ENCODE measurements at regions not wholly inside any gene's neighbourhood (a gene's known extent, or its start where the extent isn't known, plus 50 kb on each side); places are given as distances from the start of the nearest gene placed in this dataset.

DNA sequence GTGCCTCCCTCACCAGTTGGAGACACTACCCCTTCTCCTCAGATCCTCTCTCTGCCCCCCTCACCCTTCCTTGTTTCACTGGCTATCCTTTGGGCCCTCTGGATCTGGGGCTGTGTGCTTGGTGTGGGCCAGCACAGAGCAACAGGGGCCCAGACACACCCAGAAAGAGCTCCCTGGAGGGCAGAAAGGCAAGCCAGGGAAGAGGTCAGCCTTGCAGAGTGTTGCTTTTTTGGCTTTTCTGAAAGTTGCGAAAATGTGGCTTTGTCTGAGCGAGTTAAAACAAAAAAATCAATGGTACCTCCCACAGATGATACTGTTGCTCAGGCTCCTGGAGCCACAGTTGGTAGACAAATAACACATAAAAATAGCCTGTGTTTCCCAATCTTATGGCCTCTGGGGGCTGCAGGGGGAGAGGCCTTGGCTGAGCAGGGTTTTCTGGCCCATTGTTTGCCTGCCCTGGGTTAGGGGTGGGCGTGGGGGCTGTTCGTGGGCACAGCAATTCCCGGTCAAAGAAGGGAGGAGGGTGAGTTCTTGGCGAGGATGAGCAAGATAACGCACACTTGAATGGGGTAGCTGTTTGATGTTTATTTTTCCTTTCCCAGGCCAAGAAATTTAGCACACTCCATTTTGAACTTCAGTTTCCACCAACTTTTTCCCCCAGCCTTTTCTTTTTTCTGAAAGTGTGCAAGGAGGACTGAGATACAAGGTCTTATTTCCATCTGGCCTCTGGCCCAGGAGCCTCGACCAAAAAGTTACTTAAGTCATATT, 167.0 kb upstream of the HAAO start:
- TF ChIP-seq, protein P1, sequence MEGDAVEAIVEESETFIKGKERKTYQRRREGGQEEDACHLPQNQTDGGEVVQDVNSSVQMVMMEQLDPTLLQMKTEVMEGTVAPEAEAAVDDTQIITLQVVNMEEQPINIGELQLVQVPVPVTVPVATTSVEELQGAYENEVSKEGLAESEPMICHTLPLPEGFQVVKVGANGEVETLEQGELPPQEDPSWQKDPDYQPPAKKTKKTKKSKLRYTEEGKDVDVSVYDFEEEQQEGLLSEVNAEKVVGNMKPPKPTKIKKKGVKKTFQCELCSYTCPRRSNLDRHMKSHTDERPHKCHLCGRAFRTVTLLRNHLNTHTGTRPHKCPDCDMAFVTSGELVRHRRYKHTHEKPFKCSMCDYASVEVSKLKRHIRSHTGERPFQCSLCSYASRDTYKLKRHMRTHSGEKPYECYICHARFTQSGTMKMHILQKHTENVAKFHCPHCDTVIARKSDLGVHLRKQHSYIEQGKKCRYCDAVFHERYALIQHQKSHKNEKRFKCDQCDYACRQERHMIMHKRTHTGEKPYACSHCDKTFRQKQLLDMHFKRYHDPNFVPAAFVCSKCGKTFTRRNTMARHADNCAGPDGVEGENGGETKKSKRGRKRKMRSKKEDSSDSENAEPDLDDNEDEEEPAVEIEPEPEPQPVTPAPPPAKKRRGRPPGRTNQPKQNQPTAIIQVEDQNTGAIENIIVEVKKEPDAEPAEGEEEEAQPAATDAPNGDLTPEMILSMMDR (IDR thresholded peaks at IDR 0.05; ENCODE audit: low read depth, low read length) = no peak
- TF ChIP-seq MYC (IDR thresholded peaks at IDR 0.05; ENCODE audit: low read depth, low read length) (no peak), POLR2A (IDR thresholded peaks at IDR 0.05; ENCODE audit: extremely low read depth, insufficient read length) (no peak)
- TF ChIP-seq, protein P2, sequence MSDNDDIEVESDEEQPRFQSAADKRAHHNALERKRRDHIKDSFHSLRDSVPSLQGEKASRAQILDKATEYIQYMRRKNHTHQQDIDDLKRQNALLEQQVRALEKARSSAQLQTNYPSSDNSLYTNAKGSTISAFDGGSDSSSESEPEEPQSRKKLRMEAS (IDR thresholded peaks at IDR 0.05; ENCODE audit: low read depth, low read length) = no peak
- DNase-seq (ENCODE audit: low read depth) = peak; percentile 97
- no peak overlapping the region for H3K4me3 ChIP-seq (ENCODE audit: low read depth, low read length)

DNA sequence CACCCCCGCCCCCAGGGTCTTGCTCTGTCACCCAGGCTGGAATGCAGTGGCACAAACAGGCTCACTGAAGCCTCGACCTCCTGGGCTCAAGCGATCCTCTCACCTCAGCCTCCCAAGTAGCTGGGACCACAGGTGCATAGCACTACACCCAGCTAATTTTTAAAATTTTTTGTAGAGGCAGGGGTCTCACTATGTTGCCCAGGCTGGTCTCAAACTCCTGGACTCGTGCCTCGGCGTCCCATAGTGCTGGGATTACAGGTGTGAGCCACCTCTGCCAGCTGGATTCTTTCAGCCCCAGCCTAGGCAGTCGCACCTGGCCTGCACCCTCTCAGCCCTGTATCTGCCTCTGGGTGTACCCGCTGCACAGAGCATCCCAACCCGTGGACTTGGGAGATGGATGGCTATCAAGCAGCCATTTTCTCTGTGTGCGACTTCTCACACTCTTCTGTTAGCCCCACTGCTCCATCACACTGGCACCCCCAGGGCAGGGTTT, 166.4 kb upstream of the HAAO start:
- H3K4me3 ChIP-seq (ENCODE audit: low read depth, low read length) = no peak overlapping the region
- no peak for DNase-seq (ENCODE audit: low read depth)
- TF ChIP-seq, protein P1 (IDR thresholded peaks at IDR 0.05; ENCODE audit: low read depth, low read length) = no peak
- TF ChIP-seq POLR2A (IDR thresholded peaks at IDR 0.05; ENCODE audit: extremely low read depth, insufficient read length) (no peak), MYC (IDR thresholded peaks at IDR 0.05; ENCODE audit: low read depth, low read length) (no peak)
- TF ChIP-seq, protein P2 (IDR thresholded peaks at IDR 0.05; ENCODE audit: low read depth, low read length) = no peak

DNA sequence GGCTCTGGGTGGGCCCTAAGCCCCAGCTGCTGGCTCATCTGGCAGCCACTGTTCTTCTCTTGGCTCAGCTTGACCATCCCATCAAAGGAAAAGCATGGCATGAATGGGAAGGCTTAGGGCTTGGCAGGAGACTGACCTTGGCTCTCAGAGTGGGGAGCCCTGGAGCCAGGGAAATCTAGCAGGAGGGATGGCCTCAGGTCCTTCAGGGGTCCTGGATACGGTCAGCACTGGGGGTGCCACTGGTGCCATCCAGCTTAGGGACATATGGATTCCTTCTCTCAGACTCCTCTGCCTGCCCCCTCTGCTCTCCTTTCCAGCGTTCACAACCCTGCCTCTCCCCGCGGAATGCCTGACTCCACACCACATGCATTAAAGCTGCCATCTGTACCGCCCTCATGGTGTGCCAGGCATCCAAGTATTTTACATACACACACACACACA, 165.5 kb upstream of the HAAO start:
- TF ChIP-seq MYC (IDR thresholded peaks at IDR 0.05; ENCODE audit: low read depth, low read length) (no peak), POLR2A (IDR thresholded peaks at IDR 0.05; ENCODE audit: extremely low read depth, insufficient read length) (no peak)
- no peak for DNase-seq (ENCODE audit: low read depth)
- H3K4me3 ChIP-seq (ENCODE audit: low read depth, low read length) = no peak overlapping the region

DNA sequence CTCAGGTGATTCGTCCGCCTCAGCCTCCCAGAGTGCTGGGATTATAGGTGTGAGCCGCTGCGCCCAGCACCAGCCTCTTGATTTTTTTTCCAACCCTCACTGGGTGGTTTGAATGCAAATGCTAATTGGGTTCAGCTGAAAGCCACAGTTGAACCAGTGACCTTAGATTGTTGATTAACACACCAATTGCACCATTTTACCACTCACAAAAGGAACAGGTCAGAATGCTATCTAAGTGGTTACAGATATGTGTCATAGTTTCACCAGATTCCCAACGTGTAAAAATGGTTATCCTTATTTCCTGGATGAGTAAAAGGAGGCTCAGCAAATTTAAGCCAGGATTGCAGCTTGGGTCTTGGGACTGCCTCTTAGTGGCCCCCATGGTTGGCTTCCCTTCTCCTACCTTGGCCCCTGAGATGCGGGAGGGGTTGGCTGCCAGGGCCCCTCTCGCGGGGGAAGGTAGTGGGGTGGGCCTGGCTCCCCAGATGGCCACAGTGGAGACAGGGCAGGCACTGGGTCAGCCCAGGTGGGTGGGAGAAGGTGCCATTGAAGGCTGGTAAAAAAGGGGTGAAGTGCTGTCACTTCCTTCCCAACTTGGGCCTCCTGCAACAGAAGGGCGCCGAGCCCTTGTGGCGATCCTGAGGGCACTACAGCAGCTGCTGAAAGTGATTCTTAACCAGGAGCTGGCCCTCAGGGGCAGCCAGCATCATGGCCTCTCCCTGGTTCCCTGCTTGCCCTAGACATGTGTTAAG, 164.9 kb upstream of the HAAO start:
- TF ChIP-seq, protein P2 (IDR thresholded peaks at IDR 0.05; ENCODE audit: low read depth, low read length) = no peak
- TF ChIP-seq MYC (IDR thresholded peaks at IDR 0.05; ENCODE audit: low read depth, low read length) = no peak
- no peak for TF ChIP-seq POLR2A (IDR thresholded peaks at IDR 0.05; ENCODE audit: extremely low read depth, insufficient read length)
- TF ChIP-seq, protein P1 (IDR thresholded peaks at IDR 0.05; ENCODE audit: low read depth, low read length) = no peak
- peak; percentile 81 for DNase-seq (ENCODE audit: low read depth)
- H3K4me3 ChIP-seq (ENCODE audit: low read depth, low read length) = no peak overlapping the region

DNA sequence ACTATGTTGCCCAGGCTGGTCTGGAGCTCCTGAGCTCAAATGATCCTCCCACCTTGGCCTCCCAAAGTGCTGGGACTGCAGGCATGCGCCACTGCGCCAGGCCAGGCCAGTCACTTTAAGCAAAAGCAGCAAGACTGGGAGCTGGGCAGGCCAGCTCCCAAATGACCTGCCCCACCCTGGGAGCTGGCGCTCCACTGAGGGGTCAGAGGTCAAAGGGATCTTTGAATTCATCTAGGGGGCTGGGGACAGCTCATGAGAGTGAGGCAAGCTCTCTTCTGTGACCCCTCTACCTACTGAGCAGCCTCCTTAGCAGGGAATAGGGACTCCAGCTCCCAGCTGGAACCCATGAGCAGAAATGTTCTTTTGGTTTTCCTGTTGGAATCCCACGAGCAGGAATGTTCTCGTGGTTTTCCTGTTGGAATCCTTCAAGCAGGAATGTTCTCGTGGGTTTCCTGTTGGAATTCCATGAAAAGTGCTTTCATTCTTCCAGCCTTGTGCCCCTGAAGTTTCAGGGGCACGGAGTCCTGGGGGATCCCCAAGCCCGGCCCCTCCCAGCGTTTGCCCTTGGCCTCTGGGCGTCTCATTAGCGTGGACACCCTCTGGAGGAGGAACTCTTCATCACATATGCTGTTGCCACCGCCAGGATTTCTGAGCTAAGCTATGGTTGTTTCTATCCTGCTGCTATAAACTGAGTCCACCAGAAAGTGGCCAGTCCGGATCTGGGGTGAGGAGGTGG, 162.0 kb upstream of the HAAO start:
- no peak for DNase-seq (ENCODE audit: low read depth)
- TF ChIP-seq POLR2A (IDR thresholded peaks at IDR 0.05; ENCODE audit: extremely low read depth, insufficient read length) (no peak), MYC (IDR thresholded peaks at IDR 0.05; ENCODE audit: low read depth, low read length) (no peak)
- TF ChIP-seq, protein P2 (IDR thresholded peaks at IDR 0.05; ENCODE audit: low read depth, low read length) = no peak
- TF ChIP-seq, protein P1 (IDR thresholded peaks at IDR 0.05; ENCODE audit: low read depth, low read length) = no peak
- H3K4me3 ChIP-seq (ENCODE audit: low read depth, low read length) = no peak overlapping the region
